ENCODE measurements at regions not wholly inside any gene's neighbourhood (a gene's known extent, or its start where the extent isn't known, plus 50 kb on each side); places are given as distances from the start of the nearest gene placed in this dataset.

DNA sequence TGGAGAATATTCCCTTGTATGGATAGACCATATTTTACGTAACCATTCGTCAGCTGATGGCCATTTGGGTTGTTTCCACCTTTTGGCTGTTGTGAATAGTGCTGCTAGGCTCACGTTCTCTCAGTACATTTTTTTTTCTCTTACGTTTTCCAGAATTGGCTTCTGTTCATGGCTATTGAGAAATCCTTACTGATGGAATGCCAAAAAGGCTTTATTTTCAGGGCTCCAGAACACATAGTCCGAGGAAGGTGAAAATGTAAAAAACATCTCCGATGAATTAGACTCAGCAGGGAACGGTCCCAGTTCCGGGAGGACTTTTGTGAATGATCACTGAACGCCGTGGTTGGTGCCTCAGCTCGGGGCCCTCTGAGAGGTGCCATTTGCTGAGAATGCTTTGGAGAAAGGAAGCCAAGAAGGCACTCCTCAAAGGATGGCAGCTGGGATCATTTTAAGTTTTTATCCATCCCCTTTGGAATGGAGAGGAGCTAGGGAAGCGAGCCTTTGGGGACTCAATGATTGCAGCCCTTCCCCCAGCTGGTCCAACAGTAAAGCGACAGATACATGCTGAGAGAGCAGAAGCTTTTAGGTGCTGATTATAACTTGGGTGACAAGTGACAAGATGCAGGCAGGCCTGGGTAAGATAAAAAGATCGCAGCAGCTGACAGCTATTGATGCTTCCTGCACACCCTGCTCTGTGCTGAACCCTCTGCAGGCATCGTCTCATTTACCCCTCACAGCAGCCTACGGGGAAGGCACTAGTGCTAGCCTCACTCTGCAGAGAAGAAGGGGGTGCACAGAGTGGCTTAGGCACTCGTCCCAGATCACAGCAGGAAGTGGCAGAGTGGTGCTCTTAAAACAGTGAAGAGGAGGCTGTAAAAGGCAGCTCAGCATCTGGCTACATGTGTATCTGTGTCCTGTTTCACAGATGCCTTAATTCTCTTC is 133.4 kb upstream of the KCNG1 start:
- no peak overlapping the region for H3K4me3 ChIP-seq (ENCODE audit: low read depth, low read length)
- TF ChIP-seq, protein P1, sequence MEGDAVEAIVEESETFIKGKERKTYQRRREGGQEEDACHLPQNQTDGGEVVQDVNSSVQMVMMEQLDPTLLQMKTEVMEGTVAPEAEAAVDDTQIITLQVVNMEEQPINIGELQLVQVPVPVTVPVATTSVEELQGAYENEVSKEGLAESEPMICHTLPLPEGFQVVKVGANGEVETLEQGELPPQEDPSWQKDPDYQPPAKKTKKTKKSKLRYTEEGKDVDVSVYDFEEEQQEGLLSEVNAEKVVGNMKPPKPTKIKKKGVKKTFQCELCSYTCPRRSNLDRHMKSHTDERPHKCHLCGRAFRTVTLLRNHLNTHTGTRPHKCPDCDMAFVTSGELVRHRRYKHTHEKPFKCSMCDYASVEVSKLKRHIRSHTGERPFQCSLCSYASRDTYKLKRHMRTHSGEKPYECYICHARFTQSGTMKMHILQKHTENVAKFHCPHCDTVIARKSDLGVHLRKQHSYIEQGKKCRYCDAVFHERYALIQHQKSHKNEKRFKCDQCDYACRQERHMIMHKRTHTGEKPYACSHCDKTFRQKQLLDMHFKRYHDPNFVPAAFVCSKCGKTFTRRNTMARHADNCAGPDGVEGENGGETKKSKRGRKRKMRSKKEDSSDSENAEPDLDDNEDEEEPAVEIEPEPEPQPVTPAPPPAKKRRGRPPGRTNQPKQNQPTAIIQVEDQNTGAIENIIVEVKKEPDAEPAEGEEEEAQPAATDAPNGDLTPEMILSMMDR (IDR thresholded peaks at IDR 0.05; ENCODE audit: insufficient read depth, low read depth, low read length, missing control alignments), result no peak
- no peak for DNase-seq (ENCODE audit: low read depth)

DNA sequence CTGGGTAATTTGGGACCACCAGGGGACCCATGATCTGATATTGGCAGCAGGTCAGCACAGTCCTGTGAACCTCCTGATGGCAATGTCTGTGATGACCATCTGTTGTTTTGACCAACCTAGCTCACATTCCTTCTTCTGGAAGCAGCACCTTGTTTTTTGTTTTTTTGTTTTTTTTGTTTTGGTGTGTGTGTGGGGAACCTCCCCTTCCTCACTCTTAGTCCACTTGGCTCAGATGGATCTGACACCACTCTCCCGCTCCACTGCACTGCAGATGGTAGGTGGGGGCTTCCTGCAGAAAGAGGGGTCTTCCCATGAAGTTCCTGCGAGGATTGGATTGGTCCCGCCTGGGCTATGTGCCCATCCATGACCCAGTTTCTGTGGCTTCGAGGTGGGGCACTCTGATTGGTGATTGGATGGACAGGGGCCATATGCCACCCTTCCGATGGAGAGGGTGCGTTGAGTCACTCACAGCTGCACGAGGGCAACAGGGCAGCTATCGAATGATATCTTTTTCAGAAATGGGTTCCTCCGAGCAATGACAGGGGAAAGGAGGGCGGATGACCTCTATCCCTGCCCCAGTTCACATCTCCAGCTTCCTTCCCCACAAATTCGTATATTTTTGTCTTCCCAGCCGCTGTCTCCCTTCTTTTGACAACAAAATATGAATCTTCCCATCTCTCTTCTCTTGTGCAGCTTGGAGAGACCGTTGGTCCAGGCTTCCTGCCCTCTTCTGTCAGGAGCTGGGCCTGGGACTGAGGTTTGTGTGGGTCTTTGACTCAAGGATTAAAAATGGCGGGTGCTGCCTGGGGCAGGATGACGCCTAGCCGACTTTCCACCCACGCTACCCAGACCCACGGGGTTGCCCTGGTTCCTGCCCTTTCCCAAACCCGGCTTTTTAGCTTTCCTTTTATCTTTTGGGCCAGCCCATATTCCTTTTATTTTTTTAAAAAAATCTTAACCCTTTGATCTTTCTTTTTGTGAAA is 132.1 kb upstream of the KCNG1 start:
- TF ChIP-seq, protein P1 (IDR thresholded peaks at IDR 0.05; ENCODE audit: insufficient read depth, low read depth, low read length, missing control alignments), result no peak
- H3K4me3 ChIP-seq (ENCODE audit: low read depth, low read length), result no peak overlapping the region
- no peak for DNase-seq (ENCODE audit: low read depth)

DNA sequence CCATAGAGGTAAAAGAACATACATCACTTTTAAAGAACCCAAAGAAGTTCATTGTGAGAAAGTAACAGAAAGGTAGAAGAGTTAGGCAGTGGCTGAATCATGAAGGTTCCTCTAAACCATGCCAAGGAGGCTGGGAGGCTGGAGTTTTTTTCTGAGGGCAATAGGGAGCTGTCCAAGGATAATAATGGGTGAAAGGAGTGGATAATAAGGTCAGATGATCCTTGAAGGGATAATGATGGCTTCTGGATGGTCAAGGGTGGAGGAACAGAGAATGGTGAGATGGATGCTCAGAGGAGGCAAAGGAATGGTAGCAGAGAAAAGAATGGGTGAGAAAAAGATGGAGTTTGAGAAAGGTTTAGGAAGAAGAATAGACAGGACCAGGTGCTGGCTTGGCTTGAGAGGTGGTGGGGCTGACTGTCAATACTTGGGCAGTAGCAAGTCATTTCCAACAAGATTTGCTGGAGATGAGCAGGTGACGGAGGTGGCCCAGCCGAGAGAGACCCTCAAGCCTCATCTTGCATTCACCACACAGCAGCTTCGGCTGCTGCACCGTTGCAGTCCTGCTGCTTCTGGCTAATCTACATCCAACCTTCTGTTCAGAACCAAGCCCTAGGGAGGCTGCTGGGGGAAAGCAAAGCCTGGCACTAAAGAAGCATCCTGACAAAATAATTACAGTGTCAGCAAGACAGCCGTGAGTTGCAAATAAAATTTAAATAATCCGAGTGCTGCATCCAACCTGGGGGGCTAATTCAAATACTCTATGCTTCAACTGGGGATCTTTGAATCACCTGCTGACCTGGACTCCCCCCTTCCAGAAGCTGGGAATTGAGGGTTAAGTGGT is 131.2 kb upstream of the KCNG1 start:
- DNase-seq (ENCODE audit: low read depth), result no peak
- no peak overlapping the region for H3K4me3 ChIP-seq (ENCODE audit: low read depth, low read length)
- TF ChIP-seq, protein P1 (IDR thresholded peaks at IDR 0.05; ENCODE audit: insufficient read depth, low read depth, low read length, missing control alignments), result no peak

DNA sequence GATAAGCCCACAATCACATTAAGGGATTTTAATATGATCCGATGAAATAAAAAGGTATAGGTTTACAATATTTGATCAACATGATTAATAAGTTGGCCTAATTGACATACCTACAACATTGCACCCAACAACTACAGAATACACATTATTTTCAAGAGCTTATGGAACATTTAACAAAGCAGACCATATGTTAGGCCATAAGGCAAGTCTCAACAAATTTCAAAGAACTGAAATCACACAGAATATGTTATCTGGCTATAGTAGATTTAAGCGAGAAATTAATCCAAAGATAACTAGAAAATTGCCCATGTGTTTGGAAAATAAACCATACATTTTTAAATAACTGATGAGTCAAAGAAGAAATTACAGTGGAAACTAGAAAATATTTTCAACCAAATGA is 126.0 kb upstream of the KCNG1 start:
- no peak overlapping the region for H3K4me3 ChIP-seq (ENCODE audit: low read depth, low read length)

DNA sequence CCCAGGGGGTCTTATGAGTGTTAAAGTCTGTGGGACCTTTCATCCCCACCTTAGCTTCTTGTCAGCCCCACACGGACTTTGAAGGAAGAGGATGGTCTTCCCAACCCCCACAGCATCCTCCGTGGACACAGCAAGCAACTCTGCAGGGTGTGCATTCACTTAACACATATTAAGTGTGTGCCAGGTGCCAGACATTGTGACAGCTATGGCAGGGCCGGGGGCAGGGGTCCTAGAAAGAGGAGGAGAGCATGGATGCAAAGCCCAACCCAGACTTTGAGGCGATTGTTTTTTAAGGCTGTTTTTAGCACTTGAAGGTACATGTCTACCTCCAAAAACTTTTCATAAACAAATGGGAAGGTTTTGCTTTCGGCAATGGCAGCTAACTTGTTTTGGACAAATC is 121.6 kb upstream of the KCNG1 start:
- H3K4me3 ChIP-seq (ENCODE audit: low read depth, low read length), result no peak overlapping the region
- TF ChIP-seq, protein P1 (IDR thresholded peaks at IDR 0.05; ENCODE audit: insufficient read depth, low read depth, low read length, missing control alignments), result no peak
- DNase-seq (ENCODE audit: low read depth), result no peak

More for the DNA sequence above, 126.0 kb upstream of the KCNG1 start:
- no peak for DNase-seq (ENCODE audit: low read depth)
- TF ChIP-seq, protein P1 (IDR thresholded peaks at IDR 0.05; ENCODE audit: insufficient read depth, low read depth, low read length, missing control alignments), result no peak

DNA sequence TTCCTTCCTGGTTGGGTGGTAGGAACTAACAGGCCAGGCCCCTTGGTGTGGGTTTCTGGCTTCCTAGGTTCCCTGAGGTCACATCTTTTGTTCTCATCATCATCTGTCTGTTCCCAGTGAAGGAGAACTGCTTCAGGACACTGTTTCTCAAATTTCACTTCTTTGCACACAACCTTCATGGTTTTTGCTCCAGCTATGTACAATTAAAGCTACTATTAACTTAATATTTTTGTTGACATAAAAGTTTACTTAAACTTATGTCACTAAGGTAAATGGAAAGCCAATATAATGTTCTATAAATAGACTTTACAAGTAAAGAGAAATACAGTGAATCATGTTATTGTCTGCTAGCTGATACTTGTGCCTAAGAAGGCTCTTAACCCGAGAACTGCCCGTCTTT is 120.7 kb upstream of the KCNG1 start:
- no peak for DNase-seq (ENCODE audit: low read depth)
- no peak overlapping the region for H3K4me3 ChIP-seq (ENCODE audit: low read depth, low read length)
- TF ChIP-seq, protein P1 (IDR thresholded peaks at IDR 0.05; ENCODE audit: insufficient read depth, low read depth, low read length, missing control alignments), result no peak

Data from GM12865 (cell line).